ENCODE measurements at regions not wholly inside any gene's neighbourhood (a gene's known extent, or its start where the extent isn't known, plus 50 kb on each side); places are given as distances from the start of the nearest gene placed in this dataset.

DNA sequence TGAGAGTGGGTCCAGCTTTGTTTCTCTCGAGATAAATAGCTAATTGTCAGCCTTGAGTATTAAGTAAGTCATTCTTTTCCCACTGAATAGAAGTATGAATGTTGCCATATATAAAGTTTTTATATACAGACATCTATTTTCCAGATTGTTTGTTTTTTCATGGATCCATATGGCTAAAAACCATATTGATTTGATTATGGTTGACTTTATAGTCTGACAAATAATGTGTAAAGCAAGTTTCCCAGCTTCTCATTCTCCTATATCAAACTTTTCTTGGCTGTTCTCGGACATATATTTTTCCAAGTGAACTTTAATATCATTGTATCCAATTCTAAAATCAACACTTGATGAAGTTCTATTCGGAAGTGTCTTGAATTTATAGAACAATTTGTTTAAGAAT, 352.4 kb upstream of the MEOX2 start:
- TF ChIP-seq POLR2A (IDR thresholded peaks at IDR 0.05) (no peak), CTCF (IDR thresholded peaks at IDR 0.05) (no peak)
